ENCODE measurements at regions not wholly inside any gene's neighbourhood (a gene's known extent, or its start where the extent isn't known, plus 50 kb on each side); places are given as distances from the start of the nearest gene placed in this dataset.

- TF ChIP-seq CTCF (IDR thresholded peaks at IDR 0.05) = no peak
- TF ChIP-seq POLR2AphosphoS5 (IDR thresholded peaks at IDR 0.05; ENCODE audit: insufficient read depth in 1 of 2, low read depth in 1 of 2) = no peak
Measured at GRCh38 chr13:89806594-89806993, 1540.9 kb upstream of the MIR17HG start.

Data from vagina (tissue), 2 donors.